RKO (cell line): ENCODE measurements at regions not wholly inside any gene's neighbourhood (a gene's known extent, or its start where the extent isn't known, plus 50 kb on each side); places are given as distances from the start of the nearest gene placed in this dataset.

Experiments
- DNase-seq: peaks from one replicate; pipeline ENCODE4 v3.0.0-alpha.2; 2016; ENCODE audit warnings: low spot score

- DNase-seq = no peak
Observed at GRCh38 chr2:241924069-241924908, 54.8 kb downstream of the RTP5 start.

- DNase-seq = no peak
Observed at GRCh38 chr2:241924909-241925250, 55.4 kb downstream of the RTP5 start.

- no peak for DNase-seq
Observed at GRCh38 chr2:241925277-241925676, 55.7 kb downstream of the RTP5 start.

GRCh38 chr2:241925821-241926441, 56.4 kb downstream of the RTP5 start:
- DNase-seq = no peak

GRCh38 chr2:241926541-241927311, 57.2 kb downstream of the RTP5 start:
- no peak for DNase-seq

- no peak for DNase-seq
Observed at GRCh38 chr2:241929551-241930490, 60.3 kb downstream of the RTP5 start.

GRCh38 chr2:241931084-241931975, 61.8 kb downstream of the RTP5 start:
- no peak for DNase-seq

- no peak for DNase-seq
Observed at GRCh38 chr2:241931976-241932898, 62.7 kb downstream of the RTP5 start.

GRCh38 chr2:241932899-241933178, 63.3 kb downstream of the RTP5 start:
- DNase-seq = no peak

- DNase-seq = no peak
Observed at GRCh38 chr2:241933179-241933911, 63.8 kb downstream of the RTP5 start.

GRCh38 chr2:241935314-241935713, 65.8 kb downstream of the RTP5 start:
- DNase-seq = no peak

GRCh38 chr2:241935774-241936173, 66.2 kb downstream of the RTP5 start:
- no peak for DNase-seq

GRCh38 chr2:241936457-241937133, 67.1 kb downstream of the RTP5 start:
- DNase-seq = no peak

- DNase-seq = no peak
Observed at GRCh38 chr2:241937297-241937696, 67.8 kb downstream of the RTP5 start.

- DNase-seq = no peak
Observed at GRCh38 chr2:241939541-241939940, 70.0 kb downstream of the RTP5 start.

GRCh38 chr2:241940329-241940728, 70.8 kb downstream of the RTP5 start:
- DNase-seq = peak; percentile 26

- DNase-seq = no peak
Observed at GRCh38 chr2:241941691-241942301, 72.3 kb downstream of the RTP5 start.
